Activated CD8-positive, alpha-beta memory T cell treated with anti-CD3 and anti-CD28 coated beads, Interleukin-2, amount 50 U/mL, for 48 hours (primary cell): ENCODE measurements at regions not wholly inside any gene's neighbourhood (a gene's known extent, or its start where the extent isn't known, plus 50 kb on each side); places are given as distances from the start of the nearest gene placed in this dataset.

Source experiments
- DNase-seq: peaks from one replicate; pipeline ENCODE4 v3.0.0-alpha.2; 2020

DNA sequence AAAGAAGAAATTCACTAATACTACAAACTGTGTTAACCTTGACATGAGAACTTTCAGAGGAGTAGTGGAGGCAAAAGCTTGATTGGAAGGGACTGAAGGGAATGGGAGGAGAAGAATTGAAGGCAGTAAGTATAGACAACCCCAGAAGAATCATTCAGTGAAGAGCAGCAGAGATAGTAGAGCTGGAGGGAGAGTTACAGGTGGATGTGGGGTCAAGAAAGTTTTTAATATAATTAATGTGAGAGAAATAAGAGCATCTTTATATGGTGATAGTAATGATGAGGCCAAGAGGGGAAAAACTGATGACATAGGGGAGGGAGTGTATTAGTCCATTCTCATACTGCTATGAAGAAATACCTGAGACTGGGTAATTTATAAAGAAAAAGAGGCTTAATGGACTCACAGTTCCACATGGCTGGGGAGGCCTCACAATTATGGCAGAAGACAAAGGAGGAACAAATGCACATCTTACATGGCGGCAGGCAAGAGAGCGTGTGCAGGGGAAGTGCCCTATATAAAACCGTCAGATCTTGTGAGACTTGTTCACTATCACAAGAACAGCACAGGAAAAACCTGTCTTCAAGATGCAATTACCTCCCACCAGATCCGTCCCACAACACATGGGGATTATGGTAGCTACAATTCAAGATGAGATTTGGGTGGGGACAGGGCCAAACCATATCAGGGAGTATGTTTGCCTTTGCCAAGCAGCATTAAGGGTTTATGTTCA is 88.3 kb upstream of the PIK3CG start:
- DNase-seq = no peak

DNA sequence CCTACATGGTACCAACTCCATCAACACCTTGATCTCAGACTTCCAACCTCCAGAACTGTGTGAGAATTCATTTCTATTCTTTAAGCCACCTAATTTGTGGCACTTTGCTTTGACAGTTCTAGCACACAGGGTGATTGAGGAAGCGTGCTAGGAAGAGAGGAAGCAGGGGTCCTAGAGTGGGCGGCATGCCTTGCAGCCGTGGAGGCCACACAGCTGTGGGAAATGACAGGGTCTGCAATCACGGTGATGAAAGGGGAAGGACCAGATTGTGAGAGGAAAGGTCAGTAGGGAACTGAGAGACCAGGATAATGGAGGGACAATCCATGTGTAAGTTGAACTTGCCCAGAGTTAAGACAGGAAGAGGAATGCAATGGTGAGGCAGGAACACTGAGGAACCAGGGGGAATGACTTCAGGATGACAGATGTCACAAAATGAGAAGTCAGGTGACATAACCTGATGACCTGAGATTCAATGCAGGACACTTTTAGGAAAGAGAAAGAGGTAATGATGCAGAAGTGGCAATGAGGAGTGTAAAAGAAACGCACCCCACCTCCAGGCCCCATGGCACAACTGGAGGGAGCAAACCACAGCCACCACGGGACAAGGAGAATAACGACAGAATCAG is 87.3 kb upstream of the PIK3CG start:
- DNase-seq = no peak

DNA sequence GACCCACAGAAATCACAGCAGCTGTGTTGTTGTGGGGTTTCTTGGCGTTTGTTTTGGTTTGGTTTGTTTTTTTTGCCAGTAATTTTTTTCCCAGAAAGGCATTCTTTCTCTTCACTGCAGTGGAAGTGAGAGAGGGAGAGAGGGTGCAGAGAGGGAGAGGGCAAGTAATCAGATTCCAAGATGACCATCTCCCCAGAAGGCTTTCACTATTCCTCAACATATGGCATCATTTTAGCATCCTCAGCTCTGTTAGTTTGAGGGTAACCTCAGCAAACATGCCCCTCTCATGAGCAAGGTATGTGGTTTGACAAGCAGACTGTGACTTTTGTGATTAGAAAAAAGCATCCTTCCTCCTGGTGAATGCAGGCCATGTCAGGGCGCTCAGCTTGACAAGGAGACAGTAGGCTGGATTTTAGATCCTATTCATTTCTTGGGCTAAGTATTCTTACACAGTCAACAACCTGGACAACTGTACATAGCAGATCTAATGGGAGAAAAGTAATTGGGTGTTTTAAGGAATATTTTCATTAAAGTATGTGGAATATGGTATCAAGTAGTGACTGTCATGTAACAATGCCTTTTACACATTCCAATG is 86.3 kb upstream of the PIK3CG start:
- no peak for DNase-seq

DNA sequence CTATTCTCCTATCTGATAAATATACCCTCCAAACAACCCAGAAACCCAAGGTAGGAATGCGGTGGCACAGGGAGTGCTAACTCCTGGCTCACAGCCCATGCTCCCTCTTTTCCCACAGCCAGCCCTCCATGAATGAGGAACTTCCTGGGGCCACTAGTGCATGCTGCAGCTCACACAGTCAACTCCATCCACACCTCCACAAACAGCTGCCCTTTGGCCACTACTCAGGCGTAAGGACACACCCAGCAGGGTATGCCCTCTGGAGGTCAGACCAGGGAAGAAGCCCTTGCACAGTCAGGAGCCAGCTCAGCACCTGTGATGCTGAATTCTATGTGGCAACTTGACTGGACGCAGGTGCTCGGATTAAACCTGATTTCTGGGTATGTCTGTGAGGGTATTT is 85.2 kb upstream of the PIK3CG start:
- DNase-seq = no peak

DNA sequence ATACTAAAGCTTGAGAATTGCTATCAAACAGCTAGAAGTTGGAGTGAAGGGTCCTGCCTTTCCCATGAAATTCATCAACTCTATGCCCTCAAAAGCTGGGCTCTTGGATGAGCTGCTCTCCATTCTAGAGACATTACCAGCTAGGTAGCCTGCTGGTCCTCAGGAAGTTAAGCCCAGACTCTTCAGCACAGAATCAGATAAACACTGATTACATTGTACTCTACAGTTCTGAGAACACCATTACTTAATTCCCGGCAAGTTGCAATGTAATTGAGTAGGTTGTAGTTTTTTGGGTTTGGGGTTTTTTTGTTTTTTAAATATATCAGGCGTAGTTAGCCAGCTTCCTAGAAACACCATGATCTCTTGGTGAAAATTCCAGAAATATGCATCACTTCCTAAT is 84.1 kb upstream of the PIK3CG start:
- DNase-seq = no peak

DNA sequence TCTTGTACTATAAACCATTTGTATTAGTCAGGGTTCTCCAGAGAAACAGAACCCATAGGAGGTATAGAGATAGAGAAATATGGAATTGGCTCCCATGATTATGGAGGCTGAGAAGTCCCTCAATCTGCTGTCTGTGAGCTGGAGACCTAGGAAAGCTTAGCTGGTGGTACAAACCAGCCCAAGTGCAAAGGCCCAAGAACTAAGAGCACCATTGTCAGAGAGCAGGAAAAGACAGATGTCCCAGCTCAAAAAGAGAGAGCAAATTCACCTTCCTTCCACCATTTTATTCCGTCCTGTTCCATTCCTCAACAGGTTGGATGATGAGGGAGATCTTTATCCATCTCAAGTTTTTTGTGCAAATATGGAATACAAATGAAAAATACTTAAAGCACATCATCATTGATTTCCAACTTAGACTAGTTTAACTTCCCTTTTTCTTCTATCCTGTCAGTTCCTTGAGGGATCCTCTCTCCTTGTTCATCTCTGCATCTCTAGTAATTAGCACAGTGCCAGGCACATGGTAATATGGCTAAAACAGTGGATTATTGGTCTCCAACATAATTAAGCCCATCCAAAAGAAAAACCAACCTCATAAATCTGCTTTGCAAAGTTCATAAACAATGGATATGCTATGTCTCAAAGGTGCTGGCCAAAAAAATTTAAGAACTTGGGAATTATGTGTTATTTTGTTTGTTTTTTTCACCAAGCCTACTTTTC is 83.1 kb upstream of the PIK3CG start:
- DNase-seq = no peak

DNA sequence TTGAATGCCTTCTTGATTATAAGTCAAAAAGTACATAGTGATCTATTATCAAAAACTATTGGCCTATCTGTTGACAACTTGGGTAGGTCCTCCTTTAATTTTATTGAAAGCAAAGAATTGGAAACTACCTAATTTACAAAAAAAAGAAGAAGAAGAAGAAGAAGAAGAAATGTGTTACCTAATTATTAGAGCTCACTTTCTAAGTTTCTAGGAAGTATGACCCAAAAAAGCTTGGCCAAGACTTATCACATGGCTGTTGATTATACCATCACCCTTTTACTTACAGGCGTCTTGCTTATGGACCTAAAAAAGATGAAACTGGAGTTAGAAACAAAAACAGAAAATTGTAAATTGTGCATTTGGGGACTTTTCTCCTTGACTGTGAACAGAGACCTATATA is 81.8 kb upstream of the PIK3CG start:
- DNase-seq = no peak

DNA sequence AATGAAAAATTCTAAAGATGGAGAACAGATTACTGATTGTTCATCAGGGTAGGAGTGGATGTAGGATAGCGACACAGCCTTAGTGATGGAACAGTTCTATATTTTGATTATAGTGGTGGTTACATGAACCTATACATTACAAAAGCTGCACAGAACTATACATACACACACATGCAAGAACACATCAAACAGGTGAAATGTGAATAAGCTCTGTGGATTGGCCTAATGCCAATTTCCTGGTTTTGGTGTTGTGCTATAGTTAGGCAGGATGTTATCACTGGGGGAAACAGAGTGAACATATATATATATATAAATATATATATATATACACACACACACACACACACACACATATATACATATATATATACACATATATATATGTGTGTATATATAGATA is 76.4 kb upstream of the PIK3CG start:
- DNase-seq = no peak

DNA sequence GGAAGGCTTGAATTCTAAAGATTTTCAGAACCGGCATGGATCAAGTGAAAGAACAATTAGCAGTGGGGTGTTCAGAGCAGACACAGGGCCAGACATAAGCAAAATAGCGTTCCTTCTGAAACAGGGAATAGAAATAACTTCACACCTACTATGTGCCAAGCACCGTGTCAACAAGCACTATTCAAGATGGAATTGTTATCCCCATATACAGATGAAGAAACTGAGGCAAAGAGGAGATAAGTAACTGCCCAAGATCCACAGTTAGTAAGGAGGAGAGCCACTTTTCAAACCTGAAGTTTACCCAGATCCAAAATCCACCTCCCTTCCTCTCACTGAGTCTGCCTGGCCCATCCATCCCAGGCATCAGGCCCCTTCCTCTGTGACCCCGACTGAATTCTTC is 73.6 kb upstream of the PIK3CG start:
- DNase-seq = no peak

DNA sequence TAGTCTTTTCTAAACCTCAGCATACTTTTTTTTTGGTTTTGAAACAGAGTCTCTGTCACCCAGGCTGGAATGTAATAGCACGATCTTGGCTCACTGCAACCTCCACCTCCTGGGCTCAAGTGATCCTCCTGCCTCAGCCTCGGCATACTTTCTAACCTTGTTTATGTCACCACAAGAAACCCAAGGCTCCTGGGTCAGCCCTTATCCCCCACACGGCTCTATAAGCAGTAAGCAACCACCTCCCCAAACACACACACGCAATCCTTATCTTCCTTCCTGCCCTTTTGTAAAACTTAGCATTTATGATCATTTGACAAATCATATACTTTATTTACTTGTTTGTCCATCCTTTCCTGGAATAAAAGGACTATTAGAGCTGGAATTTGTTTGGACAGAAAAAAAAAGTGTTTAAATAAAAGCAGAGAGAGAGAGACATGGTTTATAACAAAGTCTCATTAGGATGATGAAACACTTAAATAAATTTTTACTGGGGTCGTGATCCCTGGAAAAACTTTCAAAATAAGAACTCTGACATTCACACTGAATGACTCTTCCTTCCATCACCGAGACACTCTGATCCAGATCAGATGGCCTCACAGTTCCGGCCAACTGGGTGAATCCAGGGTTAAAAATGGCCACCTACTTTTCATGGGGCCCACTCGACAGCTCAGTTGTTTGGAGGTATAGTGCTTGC is 72.7 kb upstream of the PIK3CG start:
- no peak for DNase-seq

DNA sequence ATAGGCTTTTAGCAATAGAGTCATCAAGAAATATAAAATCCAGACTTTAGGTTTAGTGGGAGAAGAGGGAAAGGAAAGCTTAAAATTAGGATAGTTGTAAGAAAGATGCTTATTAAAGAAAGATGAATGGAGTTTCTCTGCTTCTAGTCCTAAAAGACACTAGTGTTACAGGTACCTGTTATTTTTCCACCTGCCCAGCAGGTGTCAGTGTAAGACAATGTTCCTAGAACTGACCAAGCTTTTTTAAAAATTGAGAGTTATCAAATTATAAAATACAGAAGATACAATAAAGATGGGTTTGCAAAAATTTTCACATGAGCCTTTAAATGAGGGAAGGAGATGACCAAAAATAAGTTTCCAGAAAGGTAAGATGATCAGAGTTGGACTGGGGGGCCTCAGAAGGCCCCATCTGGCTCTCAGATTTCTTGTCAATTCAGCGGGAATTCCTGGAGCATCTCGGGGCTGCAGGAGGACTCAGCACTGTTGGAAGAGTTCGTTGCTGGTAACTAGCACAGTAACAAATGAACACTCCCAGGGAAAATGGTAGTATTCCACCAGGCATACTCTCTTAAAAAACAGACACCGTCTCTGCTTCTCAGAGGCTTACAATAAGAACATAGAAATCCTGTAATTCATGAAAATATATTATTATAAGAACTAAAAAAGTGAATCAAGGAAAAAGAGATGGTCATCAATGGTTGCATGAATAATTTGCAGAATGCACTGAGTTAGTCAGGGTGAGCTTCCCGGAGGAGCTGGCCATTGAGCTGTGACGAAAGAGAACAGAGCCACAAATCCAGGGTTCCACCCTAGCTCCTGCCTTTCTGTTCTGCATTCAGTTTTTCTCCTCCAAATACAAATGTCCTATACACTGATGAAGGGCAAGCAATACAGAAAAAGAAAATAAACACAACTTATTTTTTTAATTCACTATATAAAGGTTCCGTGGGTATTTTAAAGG is 71.8 kb upstream of the PIK3CG start:
- no peak for DNase-seq

DNA sequence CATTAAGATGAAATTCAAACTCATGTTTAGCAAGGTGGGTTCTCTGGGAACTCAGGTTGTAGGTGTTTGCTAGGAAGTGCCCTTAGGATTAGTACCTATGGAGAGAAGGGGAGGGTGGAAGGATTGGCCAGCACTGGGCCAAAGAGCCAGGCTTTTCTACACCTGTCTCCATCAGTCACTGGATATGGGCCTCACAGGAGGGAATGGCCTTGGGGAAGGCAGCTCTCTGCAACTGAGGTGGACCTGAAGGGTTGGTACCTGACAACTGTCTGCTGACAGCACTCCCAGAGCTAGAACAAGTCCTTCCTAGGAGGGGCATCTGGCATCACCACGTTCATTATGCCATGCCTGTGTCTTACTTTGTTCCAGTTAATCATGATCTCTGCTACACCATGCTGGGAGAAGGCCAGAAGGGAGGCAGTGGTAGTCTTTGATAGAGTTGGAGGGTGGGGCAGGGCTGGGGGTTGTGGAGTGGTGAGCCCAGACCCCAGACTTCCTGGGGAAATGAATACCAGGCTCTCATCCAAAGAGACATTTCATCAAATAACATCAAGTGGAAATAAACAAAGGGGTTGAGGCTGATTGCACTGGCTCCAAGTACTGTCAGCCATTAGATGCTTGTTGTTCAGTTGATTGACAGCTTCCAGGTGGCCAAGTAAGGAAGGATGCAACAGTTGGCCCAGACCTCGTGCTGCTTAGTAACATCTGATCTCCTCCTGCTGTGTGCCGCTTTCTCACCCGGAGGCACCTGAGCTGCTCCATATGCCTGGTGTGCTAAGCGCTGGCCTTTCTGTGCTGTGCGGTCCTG is 70.6 kb upstream of the PIK3CG start:
- no peak for DNase-seq

DNA sequence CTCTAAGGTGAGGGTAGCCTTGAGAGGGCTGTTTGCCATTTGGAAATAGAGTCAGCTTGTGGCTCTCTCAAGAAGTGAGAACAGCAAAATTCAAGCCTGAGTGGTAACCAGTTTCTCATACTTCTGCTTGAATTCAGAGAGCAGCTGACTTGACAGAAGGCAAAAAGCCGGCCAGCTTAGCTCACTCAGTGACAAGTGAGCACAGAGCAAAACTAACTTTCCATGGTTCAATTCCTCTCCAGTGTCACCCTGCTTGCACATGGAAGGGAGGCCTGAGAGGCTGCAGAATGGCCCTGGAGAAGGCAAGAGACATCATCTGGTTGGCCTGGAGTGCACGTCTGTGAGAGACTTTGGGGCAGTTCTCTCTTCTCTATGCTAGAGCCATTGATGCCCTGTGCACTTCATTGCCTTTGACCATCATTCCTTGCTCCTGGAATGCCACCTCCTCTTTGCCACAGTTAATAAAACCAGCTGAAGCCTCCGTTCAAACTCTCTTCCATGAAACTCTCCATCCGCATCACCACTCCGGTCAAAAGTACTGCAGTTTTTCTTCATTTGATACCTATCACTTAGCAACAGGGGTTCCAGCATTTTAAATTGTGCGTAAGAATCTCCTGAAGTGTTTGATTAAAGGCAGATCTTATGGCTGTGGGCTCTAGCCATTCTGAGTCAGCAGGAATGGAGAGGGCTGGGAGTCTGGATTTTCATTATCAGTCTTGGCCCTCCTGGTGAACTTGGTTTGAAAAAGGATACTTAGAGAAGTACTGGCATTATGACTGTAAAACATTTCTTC is 69.8 kb upstream of the PIK3CG start:
- no peak for DNase-seq

DNA sequence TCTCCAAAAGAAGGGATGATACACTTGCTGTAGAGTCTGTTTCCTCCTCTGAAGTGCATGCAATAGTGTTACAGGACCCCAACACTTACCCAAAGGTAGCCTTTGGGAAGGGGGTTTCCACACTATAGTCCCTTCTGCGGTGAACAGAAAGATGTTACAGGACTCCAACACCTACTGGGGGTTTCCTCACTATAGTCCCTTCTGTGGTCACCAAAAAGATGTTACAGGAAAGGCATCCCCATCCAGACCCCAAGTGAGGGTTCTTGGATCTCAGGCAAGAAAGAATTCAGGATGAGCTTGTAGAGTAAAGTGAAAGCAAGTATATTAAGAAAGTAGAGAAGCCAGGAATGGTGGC is 69.2 kb upstream of the PIK3CG start:
- DNase-seq = no peak

DNA sequence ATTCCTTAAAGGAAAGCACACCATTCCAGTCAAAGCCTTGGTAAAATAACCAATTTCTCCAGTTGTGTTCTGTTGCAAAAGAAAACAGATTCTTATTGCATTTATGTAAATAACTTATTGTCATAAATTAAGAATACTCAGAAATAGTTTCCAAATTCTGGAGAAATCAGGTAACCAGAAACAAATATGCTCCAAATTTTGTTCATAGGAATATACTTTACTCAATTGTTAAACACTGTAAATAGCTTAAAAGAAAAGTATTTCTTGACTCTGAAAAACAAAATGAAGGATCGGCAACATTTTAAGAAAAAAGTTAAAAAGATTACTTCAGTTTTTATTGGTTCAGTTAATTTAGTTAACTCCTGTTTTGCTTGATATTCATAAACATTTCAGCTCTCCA is 67.1 kb upstream of the PIK3CG start:
- DNase-seq = no peak

DNA sequence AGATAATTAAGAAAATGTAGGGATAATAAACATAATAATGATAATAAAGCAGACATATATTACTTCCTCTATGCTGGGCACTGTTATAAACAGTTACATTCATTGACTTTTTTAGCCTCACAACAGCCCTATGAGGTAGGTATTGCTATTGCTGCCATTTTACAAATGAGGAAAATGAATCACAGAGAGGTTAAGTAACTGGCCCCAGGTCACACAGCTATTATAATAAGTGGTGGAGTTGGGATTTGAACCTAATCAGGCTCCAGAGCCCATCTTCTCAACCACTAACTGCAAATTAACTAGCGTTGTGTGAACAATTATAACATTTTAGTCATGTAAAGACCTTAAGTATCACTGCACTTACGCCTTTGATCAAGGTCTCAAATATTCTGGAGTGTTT is 62.5 kb upstream of the PIK3CG start:
- DNase-seq = no peak

DNA sequence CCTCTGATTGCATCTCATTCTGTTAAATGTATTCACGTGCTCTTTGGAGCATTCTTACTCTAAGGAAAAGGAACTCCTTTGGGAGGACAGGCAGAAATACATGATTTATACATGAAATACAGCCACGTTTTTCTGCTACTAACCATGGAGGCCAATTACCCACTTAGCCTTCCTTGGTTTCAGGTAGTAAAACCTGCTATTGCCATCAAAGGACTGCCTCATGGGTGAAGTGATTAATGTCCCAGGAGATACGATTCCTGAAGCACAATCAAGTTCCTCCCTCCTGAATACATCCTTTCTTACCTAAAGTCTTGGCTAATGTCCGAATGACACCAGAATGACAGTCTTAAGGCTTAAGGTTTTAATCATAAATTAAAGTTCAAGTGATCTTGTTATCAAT is 58.5 kb upstream of the PIK3CG start:
- DNase-seq = no peak

DNA sequence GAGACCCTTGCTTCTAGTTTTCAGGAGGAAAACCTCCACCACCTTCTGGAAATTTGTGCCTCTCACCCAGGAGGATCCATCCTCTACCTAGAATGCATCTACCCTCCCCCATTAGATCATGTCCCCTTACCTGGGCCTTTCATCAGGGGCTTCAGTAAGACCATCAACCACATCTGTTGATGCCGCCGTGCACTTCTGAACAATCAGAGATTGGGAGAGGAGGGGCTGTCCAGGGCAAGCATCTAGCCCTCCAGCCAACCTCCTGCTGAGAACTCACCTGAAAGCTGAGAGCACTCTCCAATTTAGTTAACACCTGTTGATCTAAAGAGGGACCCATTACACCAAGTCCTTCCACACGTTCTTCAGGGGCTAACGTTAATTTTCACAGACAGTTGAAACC is 57.6 kb upstream of the PIK3CG start:
- DNase-seq = no peak

DNA sequence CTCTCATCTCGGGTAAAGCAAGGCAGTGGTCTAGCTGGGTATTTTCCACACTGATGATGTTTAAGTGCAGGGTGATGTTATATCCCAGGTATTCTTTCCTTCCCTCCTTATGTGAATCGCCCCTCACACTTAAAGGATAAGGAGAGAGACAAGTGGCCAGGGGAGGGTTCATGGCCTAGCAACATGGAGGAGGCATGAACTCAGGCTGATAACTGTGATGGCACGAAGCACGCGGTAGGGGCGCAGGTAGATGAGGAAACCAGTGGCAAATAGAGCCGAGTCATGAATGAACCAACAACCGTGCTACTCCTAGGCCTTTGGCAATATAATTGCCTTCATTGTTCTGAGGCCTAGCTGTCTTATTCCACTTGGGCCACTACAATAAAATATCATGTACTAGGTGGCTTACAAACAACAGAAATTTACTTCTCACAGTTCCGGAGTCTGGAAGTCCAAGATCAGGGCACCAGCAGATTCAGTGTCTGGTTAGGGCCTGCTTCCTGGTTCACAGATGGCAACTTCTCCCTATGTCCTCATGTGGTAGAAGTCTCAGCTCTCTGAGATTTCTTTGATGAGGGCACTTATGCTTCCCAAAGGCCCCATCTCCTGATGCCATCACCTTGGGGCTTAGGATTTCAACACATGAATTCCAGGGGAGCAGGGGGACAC is 56.0 kb upstream of the PIK3CG start:
- no peak for DNase-seq

DNA sequence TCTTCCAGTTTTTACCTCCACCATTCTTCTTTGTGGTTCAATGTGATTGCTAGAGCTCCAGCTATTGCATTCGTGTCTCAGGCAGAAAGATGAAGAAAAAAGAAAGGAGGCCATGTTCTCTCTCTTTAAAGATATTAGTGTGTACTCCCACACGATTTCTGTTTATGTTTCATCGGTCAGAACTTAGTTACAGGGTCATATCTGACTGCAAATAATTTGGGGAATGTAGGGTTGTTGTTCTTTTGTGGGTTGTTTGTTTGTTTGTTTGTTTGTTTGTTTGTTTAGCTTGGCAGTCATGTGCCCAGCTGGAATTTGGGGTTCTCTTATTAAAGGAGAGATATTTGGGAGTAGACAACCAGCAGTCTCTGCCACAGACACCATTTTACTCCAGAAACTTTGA is 53.6 kb upstream of the PIK3CG start:
- DNase-seq = no peak
